Progenitor cell of endocrine pancreas (in vitro differentiated cells): ENCODE measurements at regions not wholly inside any gene's neighbourhood (a gene's known extent, or its start where the extent isn't known, plus 50 kb on each side); places are given as distances from the start of the nearest gene placed in this dataset.
"Not testable (repeated sequence)": the region's sequence is repeated elsewhere in the genome, so short reads cannot be mapped to it uniquely, and the experiment has no call there.

Source experiments
- DNase-seq: peaks from one replicate; pipeline ENCODE4 v3.0.0; 2021; ENCODE audit warnings: low spot score; ENCODE audit not compliant: unreplicated experiment
- H3K27ac Mint-ChIP-seq: 2 replicates; pipeline ENCODE4 v1.8.0; 2021; ENCODE audit warnings: mild to moderate bottlenecking, moderate library complexity, mixed read lengths
- H3K27me3 Mint-ChIP-seq: 2 replicates; pipeline ENCODE4 v1.8.0; 2021; ENCODE audit warnings: mixed read lengths
- H3K36me3 Mint-ChIP-seq: 2 replicates; pipeline ENCODE4 v1.8.0; 2022; ENCODE audit warnings: mixed read lengths; ENCODE audit not compliant: insufficient read depth
- H3K4me1 Mint-ChIP-seq: 2 replicates; pipeline ENCODE4 v1.8.0; 2021; ENCODE audit warnings: low read depth, mixed read lengths
- H3K4me3 Mint-ChIP-seq: 2 replicates; pipeline ENCODE4 v1.8.0; 2021; ENCODE audit warnings: low read depth, mild to moderate bottlenecking, moderate library complexity, mixed read lengths
- H3K9me3 Mint-ChIP-seq: 2 replicates; pipeline ENCODE4 v1.8.0; 2021; ENCODE audit warnings: low read depth, mixed read lengths
- CTCF ChIP-seq: fragments of 200-600 bp; sonication (generic); IDR thresholded peaks from one replicate; pipeline ENCODE4 v1.5.0; 2021; ENCODE audit warnings: antibody characterized with exemption, mild to moderate bottlenecking; ENCODE audit not compliant: unreplicated experiment

- DNase-seq, H3K27ac Mint-ChIP-seq, H3K4me1 Mint-ChIP-seq, H3K27me3 Mint-ChIP-seq, H3K9me3 Mint-ChIP-seq, H3K36me3 Mint-ChIP-seq: not testable (repeated sequence)
- TF ChIP-seq CTCF: peak; percentile 18
- peak overlapping the region; percentile 76 for H3K4me3 Mint-ChIP-seq
Measured at GRCh38 chr3:198157231-198157868, 197.3 kb downstream of the LMLN start.

- H3K36me3 Mint-ChIP-seq, DNase-seq, H3K27me3 Mint-ChIP-seq, H3K4me1 Mint-ChIP-seq, H3K9me3 Mint-ChIP-seq: not testable (repeated sequence)
- Mint-ChIP-seq H3K27ac (peak overlapping the region; percentile 49), H3K4me3 (peak overlapping the region; percentile 76)
Measured at GRCh38 chr3:198158007-198158406, 198.0 kb downstream of the LMLN start.

GRCh38 chr3:198167339-198168039 is 207.5 kb downstream of the LMLN start:
- H3K36me3 Mint-ChIP-seq: peaks cover 19% of the 10 kb centered on the region
- H3K4me1 Mint-ChIP-seq, H3K9me3 Mint-ChIP-seq, H3K27ac Mint-ChIP-seq, H3K27me3 Mint-ChIP-seq, H3K4me3 Mint-ChIP-seq: not testable (repeated sequence)
- peak; percentile 78 for TF ChIP-seq CTCF
- peak; percentile 61 for DNase-seq

GRCh38 chr3:198170781-198171180 is 210.8 kb downstream of the LMLN start:
- H3K9me3 Mint-ChIP-seq, H3K4me1 Mint-ChIP-seq, H3K4me3 Mint-ChIP-seq, DNase-seq, H3K27me3 Mint-ChIP-seq, H3K27ac Mint-ChIP-seq: not testable (repeated sequence)
- H3K36me3 Mint-ChIP-seq: peaks cover 19% of the 10 kb centered on the region

GRCh38 chr3:198173080-198173479 is 213.1 kb downstream of the LMLN start:
- not testable (repeated sequence) for H3K27ac Mint-ChIP-seq, H3K4me1 Mint-ChIP-seq, DNase-seq, H3K9me3 Mint-ChIP-seq, H3K4me3 Mint-ChIP-seq, H3K27me3 Mint-ChIP-seq
- H3K36me3 Mint-ChIP-seq: peaks cover 15% of the 10 kb centered on the region

- H3K27ac Mint-ChIP-seq, H3K4me3 Mint-ChIP-seq, DNase-seq, H3K27me3 Mint-ChIP-seq, H3K9me3 Mint-ChIP-seq, H3K4me1 Mint-ChIP-seq: not testable (repeated sequence)
- H3K36me3 Mint-ChIP-seq: peaks cover 11% of the 10 kb centered on the region
Measured at GRCh38 chr3:198173929-198174574, 214.0 kb downstream of the LMLN start.
